ENCODE measurements at regions not wholly inside any gene's neighbourhood (a gene's known extent, or its start where the extent isn't known, plus 50 kb on each side); places are given as distances from the start of the nearest gene placed in this dataset.

GRCh38 chr21:25292396-25292795, 314.9 kb downstream of the MRPL39 start:
- TF ChIP-seq GATA3 (IDR thresholded peaks at IDR 0.05; ENCODE audit: low read depth, low read length) (no peak), GATA2 (IDR thresholded peaks at IDR 0.05; ENCODE audit: low read depth, low read length) (no peak)
